HEK293T (cell line): ENCODE measurements at regions not wholly inside any gene's neighbourhood (a gene's known extent, or its start where the extent isn't known, plus 50 kb on each side); places are given as distances from the start of the nearest gene placed in this dataset.
"Not testable (repeated sequence)": the region's sequence is repeated elsewhere in the genome, so short reads cannot be mapped to it uniquely, and the experiment has no call there.

Experiments
- CTCF ChIA-PET: fragments of 350-600 bp; formaldehyde crosslinking; extraction: SDS; loops from one replicate; lab custom pipeline; 2021; ENCODE audit warnings: antibody characterized with exemption, inconsistent platforms; lab: Yijun Ruan, JAX
- POLR2A ChIA-PET: fragments of 350-600 bp; formaldehyde crosslinking; extraction: SDS; loops from one replicate; lab custom pipeline; 2020; ENCODE audit warnings: antibody characterized with exemption, inconsistent platforms; lab: Yijun Ruan, JAX
- DNase-seq: peaks from one replicate; pipeline ENCODE4 v3.0.0; 2012; ENCODE audit warnings: mixed read lengths; ENCODE audit errors: extremely low spot score
- ARNT ChIP-seq: fragments of 450-650 bp; IDR thresholded peaks from 2 replicates; pipeline ENCODE4 v1.6.1; 2017; ENCODE audit warnings: mild to moderate bottlenecking
- FOXA1 ChIP-seq: fragments of 450-650 bp; IDR thresholded peaks from 2 replicates; pipeline ENCODE4 v1.6.1; 2016; ENCODE audit warnings: mild to moderate bottlenecking
- FOXM1 ChIP-seq: fragments of 450-650 bp; IDR thresholded peaks from 2 replicates; pipeline ENCODE4 v1.6.1; 2017; ENCODE audit warnings: mild to moderate bottlenecking, borderline replicate concordance
- HDGF ChIP-seq: fragments of 450-650 bp; IDR thresholded peaks from 2 replicates; pipeline ENCODE4 v1.6.1; 2017; ENCODE audit warnings: antibody characterized with exemption, borderline replicate concordance
- L3MBTL2 ChIP-seq: fragments of 450-650 bp; conservative IDR thresholded peaks from 2 replicates; pipeline ENCODE4 v1.6.1; 2016; ENCODE audit warnings: mild to moderate bottlenecking
- LEF1 ChIP-seq: fragments of 450-650 bp; IDR thresholded peaks from 2 replicates; pipeline ENCODE4 v1.6.1; 2017; ENCODE audit warnings: mild to moderate bottlenecking, borderline replicate concordance
- SUZ12 ChIP-seq: fragments of 450-650 bp; IDR thresholded peaks from 2 replicates; pipeline ENCODE4 v1.6.1; 2016; ENCODE audit warnings: mild to moderate bottlenecking
- TF ChIP-seq, protein P1 (sequence below): fragments of 450-650 bp; IDR thresholded peaks from 2 replicates; pipeline ENCODE4 v1.6.1; 2016

DNA sequence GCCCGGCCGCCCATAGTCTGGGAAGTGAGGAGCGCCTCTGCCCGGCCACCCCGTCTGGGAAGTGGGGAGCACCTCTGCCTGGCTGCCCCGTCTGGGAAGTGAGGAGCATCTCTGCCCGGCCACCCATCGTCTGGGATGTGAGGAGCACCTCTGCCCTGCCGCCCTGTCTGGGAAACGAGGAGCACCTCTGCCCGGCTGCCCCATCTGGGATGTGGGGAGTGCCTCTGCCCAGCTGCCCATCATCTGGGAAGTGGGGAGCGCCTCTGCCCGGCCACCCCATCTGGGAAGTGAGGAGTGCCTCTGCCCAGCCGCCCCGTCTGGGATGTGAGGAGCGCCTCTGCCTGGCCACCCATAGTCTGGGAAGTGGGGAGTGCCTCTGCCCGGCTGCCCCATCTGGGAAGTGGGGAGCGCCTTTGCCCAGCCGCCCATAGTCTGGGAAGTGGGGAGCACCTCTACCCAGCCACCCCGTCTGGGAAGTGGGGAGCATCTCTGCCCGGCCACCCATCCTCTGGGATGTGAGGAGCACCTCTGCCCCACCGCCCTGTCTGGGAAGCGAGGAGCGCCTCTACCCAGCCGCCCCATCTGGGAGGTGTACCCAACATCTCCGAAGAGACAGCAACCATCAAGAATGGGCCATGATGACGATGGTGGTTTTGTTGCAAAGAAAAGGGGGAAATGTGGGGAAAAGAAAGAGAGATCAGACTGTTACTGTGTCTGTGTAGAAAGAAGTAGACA lies 92.5 kb upstream of the ZNF519 start:
- POLR2A ChIA-PET, CTCF ChIA-PET: not testable (repeated sequence)

GRCh38 chr18:14223919-14224318 lies 91.7 kb upstream of the ZNF519 start:
- POLR2A ChIA-PET, DNase-seq, CTCF ChIA-PET: not testable (repeated sequence)

More for the DNA sequence above, 92.5 kb upstream of the ZNF519 start:
- not testable (repeated sequence) for DNase-seq

- CTCF ChIA-PET, DNase-seq, POLR2A ChIA-PET: not testable (repeated sequence)
These were observed 91.1 kb upstream of the ZNF519 start for GRCh38 chr18:14223231-14223822.

- POLR2A ChIA-PET, DNase-seq, CTCF ChIA-PET: not testable (repeated sequence)
These were observed 90.4 kb upstream of the ZNF519 start for GRCh38 chr18:14222354-14223221.

GRCh38 chr18:14221689-14222088 lies 89.5 kb upstream of the ZNF519 start:
- DNase-seq, result peak; percentile 2
- TF ChIP-seq ARNT (no peak), L3MBTL2 (no peak), LEF1 (no peak), FOXM1 (no peak)
- POLR2A ChIA-PET, result no interaction called here
- CTCF ChIA-PET, result no interaction called here

GRCh38 chr18:14215952-14216351 lies 83.7 kb upstream of the ZNF519 start:
- DNase-seq, POLR2A ChIA-PET, CTCF ChIA-PET: not testable (repeated sequence)

DNA sequence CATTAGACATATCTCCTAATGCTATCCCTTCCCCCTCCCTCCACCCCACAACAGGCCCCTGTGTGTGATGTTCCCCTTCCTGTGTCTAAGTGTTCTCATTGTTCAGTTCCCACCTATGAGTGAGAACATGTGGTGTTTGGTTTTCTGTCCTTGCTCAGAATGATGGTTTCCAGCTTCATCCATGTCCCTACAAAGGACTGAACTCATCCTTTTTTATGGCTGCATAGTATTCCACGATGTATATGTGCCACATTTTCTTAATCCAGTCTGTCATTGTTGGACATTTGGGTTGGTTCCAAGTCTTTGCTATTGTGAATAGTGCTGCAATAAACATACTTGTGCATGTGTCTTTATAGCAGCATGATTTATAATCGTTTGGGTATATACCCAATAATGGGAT lies 71.2 kb upstream of the ZNF519 start:
- POLR2A ChIA-PET, DNase-seq, CTCF ChIA-PET: not testable (repeated sequence)

- DNase-seq, CTCF ChIA-PET, POLR2A ChIA-PET: not testable (repeated sequence)
These were observed 58.7 kb upstream of the ZNF519 start for GRCh38 chr18:14190776-14191442.

DNA sequence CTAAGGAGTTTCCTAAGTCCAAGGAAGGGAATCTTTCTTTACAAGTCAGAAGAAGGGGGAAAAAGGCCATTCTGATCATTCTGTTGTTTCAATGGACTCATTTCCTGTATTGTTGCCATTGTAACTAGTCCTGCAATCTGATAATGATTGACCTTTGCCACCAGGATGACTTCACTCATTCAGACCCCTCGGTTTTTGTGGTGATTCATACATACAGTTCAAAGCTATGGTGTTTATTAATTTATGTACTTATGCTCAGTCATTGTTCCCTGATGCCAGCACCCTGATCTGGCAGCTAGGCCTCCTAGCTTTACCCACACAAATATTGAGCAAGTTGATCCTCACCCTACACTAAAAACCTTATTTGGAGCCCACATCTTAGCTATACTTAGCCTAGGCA lies 57.6 kb upstream of the ZNF519 start:
- POLR2A ChIA-PET, result no interaction called here
- TF ChIP-seq, protein P1, sequence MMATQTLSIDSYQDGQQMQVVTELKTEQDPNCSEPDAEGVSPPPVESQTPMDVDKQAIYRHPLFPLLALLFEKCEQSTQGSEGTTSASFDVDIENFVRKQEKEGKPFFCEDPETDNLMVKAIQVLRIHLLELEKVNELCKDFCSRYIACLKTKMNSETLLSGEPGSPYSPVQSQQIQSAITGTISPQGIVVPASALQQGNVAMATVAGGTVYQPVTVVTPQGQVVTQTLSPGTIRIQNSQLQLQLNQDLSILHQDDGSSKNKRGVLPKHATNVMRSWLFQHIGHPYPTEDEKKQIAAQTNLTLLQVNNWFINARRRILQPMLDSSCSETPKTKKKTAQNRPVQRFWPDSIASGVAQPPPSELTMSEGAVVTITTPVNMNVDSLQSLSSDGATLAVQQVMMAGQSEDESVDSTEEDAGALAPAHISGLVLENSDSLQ, result no peak
- TF ChIP-seq HDGF, result no peak
- TF ChIP-seq SUZ12, result no peak
- no peak for TF ChIP-seq FOXA1
- DNase-seq, result no peak
- CTCF ChIA-PET, result no interaction called here

DNA sequence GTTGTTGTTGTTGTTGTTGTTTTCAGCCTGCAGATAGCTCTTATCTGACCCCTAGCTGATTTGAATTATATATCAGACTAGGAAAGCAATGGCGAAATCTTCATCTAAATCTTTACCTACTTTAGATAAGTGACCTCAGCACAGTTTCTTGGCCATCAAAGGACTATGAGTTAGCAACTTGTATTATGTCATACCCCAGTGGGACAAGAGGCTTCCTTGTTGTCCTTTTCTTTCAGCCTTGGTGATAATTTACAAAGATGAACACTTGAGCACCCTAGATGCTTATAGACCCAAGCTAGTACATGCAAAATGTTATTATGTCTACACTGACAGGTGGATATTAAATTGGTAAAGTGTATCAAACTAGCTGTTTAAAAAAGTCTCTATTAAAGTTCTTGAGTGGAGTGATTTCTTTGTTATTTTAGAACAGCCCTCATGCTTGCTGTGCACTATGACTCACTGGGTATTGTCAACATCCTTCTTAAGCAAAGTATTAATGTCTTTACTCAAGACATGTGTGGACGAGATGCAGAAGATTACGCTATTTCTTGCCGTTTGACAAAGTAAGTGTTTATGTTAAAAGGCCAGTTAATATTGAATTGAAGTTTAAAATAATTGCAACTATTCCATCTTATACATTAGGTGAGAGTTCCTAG lies 56.6 kb upstream of the ZNF519 start:
- POLR2A ChIA-PET, DNase-seq, CTCF ChIA-PET: not testable (repeated sequence)
